ENCODE measurements at regions not wholly inside any gene's neighbourhood (a gene's known extent, or its start where the extent isn't known, plus 50 kb on each side); places are given as distances from the start of the nearest gene placed in this dataset.
"Not testable (repeated sequence)": the region's sequence is repeated elsewhere in the genome, so short reads cannot be mapped to it uniquely, and the experiment has no call there.

DNA sequence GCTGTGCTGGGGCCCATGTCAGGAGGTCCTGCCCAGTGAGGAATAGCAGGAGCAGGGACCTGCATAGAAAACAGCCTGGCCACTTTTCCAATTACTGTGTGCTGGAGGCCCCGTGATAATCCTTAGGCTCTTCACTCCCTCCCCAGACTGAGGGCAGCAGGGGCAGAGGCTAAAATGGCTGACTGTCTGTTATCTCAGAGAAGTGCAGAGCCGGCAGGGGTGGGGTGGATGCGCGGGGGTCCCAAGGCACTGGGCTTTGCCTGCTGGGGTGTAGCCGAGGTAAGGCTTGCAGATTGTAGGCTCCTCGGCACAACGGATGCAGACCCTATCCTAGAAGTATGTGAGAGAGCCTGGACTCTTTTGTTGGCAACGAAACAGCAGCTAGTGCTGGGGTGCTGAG, 1064.1 kb downstream of the OLFM4 start:
- H3K4me1 Mint-ChIP-seq (ENCODE audit: low read depth): no peaks in the 10 kb centered on the region
- no peaks in the 10 kb centered on the region for H3K27me3 Mint-ChIP-seq (ENCODE audit: insufficient read depth)
- no peak overlapping the region for H3K27ac Mint-ChIP-seq
- H3K36me3 Mint-ChIP-seq (ENCODE audit: low read depth): no peaks in the 10 kb centered on the region
- DNase-seq (ENCODE audit: low spot score): no peak
- H3K9me3 Mint-ChIP-seq: peaks cover 7% of the 10 kb centered on the region
- no peak overlapping the region for H3K4me3 Mint-ChIP-seq
- intact Hi-C loops (cut with micrococcal nuclease): no loop called here

DNA sequence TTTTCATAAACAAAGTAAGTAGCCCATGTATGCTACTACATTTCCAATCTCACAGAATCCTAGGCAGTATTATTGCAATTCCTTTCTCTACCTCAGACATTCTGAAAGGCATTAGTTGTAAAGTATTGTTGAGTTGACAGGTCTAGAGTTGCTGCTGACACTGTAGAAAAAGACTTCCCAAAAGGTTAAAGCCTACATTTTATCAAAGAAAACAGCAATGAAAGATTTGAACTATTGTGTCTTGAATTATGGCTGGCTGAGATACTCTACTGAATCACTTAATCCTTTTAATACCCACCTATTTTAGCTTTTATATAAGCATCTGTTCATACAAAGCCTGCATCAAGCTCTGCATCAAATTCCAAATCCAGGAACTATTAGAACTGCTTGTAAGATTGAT, 1082.0 kb downstream of the OLFM4 start:
- DNase-seq (ENCODE audit: low spot score): no peak
- intact Hi-C loops (cut with micrococcal nuclease): no loop called here
- H3K4me1 Mint-ChIP-seq (ENCODE audit: low read depth): no peaks in the 10 kb centered on the region
- H3K36me3 Mint-ChIP-seq (ENCODE audit: low read depth): no peaks in the 10 kb centered on the region
- no peaks in the 10 kb centered on the region for H3K27me3 Mint-ChIP-seq (ENCODE audit: insufficient read depth)
- H3K9me3 Mint-ChIP-seq: peaks cover 13% of the 10 kb centered on the region
- no peak overlapping the region for H3K27ac Mint-ChIP-seq
- no peak overlapping the region for H3K4me3 Mint-ChIP-seq

DNA sequence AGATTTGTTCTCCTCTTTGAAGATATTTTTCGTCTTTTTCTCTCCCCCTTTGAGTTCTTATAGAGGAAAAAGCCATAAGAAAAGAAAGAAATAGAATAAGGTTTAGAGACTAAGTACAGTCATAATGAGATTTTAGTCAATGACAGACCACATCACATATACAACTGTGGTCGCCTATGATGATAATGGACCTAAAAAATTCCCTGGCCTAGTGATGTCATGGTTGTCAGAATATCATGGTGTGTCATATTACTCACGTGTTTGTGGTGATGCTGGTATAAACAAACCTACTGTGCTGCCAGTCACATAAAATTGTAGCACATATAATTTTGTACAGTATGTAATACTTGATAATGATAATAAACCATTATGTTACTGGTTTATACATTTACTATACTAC, 1096.1 kb downstream of the OLFM4 start:
- Mint-ChIP-seq H3K27ac (no peak overlapping the region), H3K9me3 (peaks cover 31% of the 10 kb centered on the region), H3K4me3 (no peak overlapping the region), H3K4me1 (ENCODE audit: low read depth) (no peaks in the 10 kb centered on the region), H3K36me3 (ENCODE audit: low read depth) (no peaks in the 10 kb centered on the region), H3K27me3 (ENCODE audit: insufficient read depth) (no peaks in the 10 kb centered on the region)
- no peak for DNase-seq (ENCODE audit: low spot score)
- intact Hi-C loops (cut with micrococcal nuclease): no loop called here

DNA sequence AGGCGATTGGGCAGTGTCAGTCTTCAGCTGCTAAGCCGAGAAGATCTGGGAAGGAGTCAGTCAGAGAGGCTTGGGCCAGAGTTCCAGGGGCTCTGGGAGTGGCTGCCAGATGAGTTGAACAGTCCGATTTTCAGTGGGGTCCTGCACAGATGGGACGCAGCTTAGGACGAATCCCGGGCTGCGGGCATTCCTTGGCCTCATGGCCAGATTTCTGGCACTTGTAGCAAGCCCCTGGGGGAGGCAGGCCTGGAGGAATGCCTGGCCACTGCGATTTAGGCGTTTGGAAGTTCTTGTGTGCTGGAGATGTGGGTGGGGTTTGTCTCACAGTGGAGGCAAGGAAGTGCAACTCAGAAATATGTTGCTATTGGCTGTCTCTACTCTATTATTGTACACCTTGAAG, 1102.3 kb downstream of the OLFM4 start:
- H3K27ac Mint-ChIP-seq; H3K36me3 Mint-ChIP-seq (ENCODE audit: low read depth); H3K4me1 Mint-ChIP-seq (ENCODE audit: low read depth); intact Hi-C loops (cut with micrococcal nuclease); H3K27me3 Mint-ChIP-seq (ENCODE audit: insufficient read depth); H3K4me3 Mint-ChIP-seq; DNase-seq (ENCODE audit: low spot score): not testable (repeated sequence)
- H3K9me3 Mint-ChIP-seq: peaks cover 50% of the 10 kb centered on the region

DNA sequence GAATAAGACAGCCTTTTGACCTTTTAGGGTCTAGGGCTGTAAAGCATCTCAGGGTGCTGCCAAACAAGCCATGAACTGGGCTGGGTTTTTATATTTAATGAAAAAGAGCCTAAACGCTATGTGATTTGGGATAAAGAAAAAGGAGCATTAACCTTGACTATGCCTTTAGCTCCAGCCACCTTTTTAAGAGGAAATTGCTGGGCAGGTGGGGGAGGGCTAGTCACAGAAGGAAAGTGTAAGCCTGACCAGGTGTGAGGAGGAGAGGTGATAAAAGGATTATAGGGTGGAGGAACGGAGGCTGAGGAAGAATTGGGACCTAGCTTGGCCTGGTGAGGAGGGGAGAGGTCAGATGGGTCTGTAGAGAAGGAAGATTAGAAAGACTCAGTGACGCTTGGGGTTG, 1102.8 kb downstream of the OLFM4 start:
- DNase-seq (ENCODE audit: low spot score); H3K36me3 Mint-ChIP-seq (ENCODE audit: low read depth); H3K27me3 Mint-ChIP-seq (ENCODE audit: insufficient read depth); H3K4me1 Mint-ChIP-seq (ENCODE audit: low read depth); H3K27ac Mint-ChIP-seq; H3K4me3 Mint-ChIP-seq; intact Hi-C loops (cut with micrococcal nuclease): not testable (repeated sequence)
- peaks cover 50% of the 10 kb centered on the region for H3K9me3 Mint-ChIP-seq

DNA sequence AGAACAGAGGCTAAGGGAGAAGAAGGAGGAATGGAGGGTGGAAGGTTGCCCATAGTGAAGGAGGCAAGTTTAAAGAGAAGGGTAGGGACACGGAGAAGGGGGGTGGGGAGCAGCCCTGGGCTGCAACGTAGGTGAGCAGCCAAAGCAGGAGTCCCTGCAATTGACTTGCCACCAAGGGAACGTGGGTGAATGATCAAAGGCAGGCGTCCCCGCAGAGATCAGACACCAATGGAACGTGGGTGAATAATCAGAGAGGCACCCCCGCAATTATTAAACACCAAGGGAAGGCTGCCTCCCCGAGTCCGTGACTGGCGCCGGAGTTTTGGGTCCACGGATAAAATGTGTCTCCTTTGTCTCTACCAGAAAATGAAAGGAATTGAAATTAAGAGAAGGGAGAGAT, 1103.5 kb downstream of the OLFM4 start:
- DNase-seq (ENCODE audit: low spot score); H3K4me3 Mint-ChIP-seq; H3K36me3 Mint-ChIP-seq (ENCODE audit: low read depth); H3K27me3 Mint-ChIP-seq (ENCODE audit: insufficient read depth); intact Hi-C loops (cut with micrococcal nuclease); H3K27ac Mint-ChIP-seq; H3K4me1 Mint-ChIP-seq (ENCODE audit: low read depth): not testable (repeated sequence)
- H3K9me3 Mint-ChIP-seq: peaks cover 52% of the 10 kb centered on the region

DNA sequence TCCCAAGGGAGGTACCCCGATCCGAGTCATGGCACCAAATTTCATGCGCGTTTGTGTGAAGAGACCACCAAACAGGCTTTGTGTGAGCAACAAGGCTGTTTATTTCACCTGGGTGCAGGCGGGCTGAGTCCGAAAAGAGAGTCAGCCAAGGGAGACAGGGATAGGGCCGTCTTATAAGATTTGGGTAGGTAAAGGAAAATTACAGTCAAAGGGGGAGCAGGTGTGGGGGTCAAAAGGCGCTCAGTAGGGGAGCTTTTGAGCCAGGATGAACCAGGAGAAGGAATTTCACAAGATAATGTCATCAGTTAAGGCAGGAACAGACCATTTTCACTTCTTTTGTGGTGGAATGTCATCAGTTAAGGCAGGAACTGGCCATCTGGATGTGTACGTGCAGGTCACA, 1104.1 kb downstream of the OLFM4 start:
- H3K27me3 Mint-ChIP-seq (ENCODE audit: insufficient read depth); H3K4me1 Mint-ChIP-seq (ENCODE audit: low read depth); H3K4me3 Mint-ChIP-seq; H3K36me3 Mint-ChIP-seq (ENCODE audit: low read depth); intact Hi-C loops (cut with micrococcal nuclease); H3K27ac Mint-ChIP-seq; DNase-seq (ENCODE audit: low spot score): not testable (repeated sequence)
- peaks cover 51% of the 10 kb centered on the region for H3K9me3 Mint-ChIP-seq

DNA sequence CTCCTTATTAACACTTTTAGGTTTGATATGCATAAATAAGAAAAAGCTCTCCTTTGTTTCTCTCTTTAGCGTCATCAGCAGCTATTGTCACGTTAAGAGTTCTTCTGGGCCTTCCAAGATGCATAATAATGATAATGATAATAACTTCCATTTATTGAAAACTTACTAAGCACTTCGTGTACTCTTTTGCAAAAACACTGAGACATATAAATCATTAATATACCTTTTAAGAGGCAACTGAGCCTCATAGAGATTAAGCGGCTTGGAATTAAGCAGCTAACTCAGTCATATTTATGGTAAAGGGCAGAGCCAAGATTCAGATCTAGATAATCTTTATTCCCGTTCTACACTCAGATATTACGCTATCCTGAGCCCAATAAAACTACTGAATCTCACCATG, 1105.1 kb downstream of the OLFM4 start:
- H3K36me3 Mint-ChIP-seq (ENCODE audit: low read depth): no peaks in the 10 kb centered on the region
- intact Hi-C loops (cut with micrococcal nuclease): no loop called here
- no peak for DNase-seq (ENCODE audit: low spot score)
- H3K27ac Mint-ChIP-seq: no peak overlapping the region
- no peaks in the 10 kb centered on the region for H3K27me3 Mint-ChIP-seq (ENCODE audit: insufficient read depth)
- H3K4me3 Mint-ChIP-seq: no peak overlapping the region
- no peaks in the 10 kb centered on the region for H3K4me1 Mint-ChIP-seq (ENCODE audit: low read depth)
- H3K9me3 Mint-ChIP-seq: peaks cover 43% of the 10 kb centered on the region

DNA sequence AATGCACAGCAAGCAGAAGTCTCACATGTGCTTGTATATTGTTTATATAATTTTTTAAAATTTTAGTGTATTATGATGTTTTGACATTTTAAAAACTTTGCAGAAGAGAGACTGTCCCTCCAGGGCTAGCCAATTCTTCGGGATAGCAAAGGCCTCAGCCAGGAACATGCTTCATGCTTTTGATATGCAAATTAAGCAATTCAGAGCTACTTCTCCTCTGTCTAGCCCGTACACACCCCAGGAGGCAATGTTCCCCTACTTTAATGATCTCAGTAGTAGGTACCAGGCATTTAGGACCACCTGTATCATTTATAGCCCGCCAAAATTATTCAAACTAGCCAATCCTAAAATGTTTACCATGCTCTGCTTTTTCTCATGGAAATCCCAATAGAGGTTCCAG, 1116.2 kb downstream of the OLFM4 start:
- H3K4me3 Mint-ChIP-seq: no peak overlapping the region
- intact Hi-C loops (cut with micrococcal nuclease): no loop called here
- H3K9me3 Mint-ChIP-seq: peaks cover 11% of the 10 kb centered on the region
- no peak for DNase-seq (ENCODE audit: low spot score)
- H3K36me3 Mint-ChIP-seq (ENCODE audit: low read depth): no peaks in the 10 kb centered on the region
- no peaks in the 10 kb centered on the region for H3K27me3 Mint-ChIP-seq (ENCODE audit: insufficient read depth)
- H3K27ac Mint-ChIP-seq: no peak overlapping the region
- no peaks in the 10 kb centered on the region for H3K4me1 Mint-ChIP-seq (ENCODE audit: low read depth)

DNA sequence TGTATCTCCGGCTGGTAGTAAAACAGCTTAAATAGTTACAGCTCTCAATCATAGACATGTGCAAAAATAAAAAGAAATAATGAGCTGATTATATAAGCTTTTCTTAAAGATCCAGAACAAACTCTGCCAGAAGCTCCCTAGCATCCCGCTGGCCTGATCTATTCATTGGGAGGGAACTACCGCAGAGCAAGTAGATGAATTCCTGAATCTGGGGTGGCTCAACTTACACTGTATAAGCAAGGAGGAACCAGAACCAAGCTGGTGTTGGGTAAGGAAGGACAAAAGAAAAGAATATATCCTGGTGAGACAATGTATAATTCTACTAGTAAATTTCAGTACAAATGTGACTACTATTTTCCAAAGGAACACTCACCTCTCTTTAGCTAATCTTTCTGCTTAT, 1122.2 kb downstream of the OLFM4 start:
- H3K27ac Mint-ChIP-seq: no peak overlapping the region
- H3K9me3 Mint-ChIP-seq: peaks cover 3% of the 10 kb centered on the region
- H3K4me3 Mint-ChIP-seq: no peak overlapping the region
- no peaks in the 10 kb centered on the region for H3K36me3 Mint-ChIP-seq (ENCODE audit: low read depth)
- no peaks in the 10 kb centered on the region for H3K27me3 Mint-ChIP-seq (ENCODE audit: insufficient read depth)
- intact Hi-C loops (cut with micrococcal nuclease): no loop called here
- H3K4me1 Mint-ChIP-seq (ENCODE audit: low read depth): no peaks in the 10 kb centered on the region
- no peak for DNase-seq (ENCODE audit: low spot score)

DNA sequence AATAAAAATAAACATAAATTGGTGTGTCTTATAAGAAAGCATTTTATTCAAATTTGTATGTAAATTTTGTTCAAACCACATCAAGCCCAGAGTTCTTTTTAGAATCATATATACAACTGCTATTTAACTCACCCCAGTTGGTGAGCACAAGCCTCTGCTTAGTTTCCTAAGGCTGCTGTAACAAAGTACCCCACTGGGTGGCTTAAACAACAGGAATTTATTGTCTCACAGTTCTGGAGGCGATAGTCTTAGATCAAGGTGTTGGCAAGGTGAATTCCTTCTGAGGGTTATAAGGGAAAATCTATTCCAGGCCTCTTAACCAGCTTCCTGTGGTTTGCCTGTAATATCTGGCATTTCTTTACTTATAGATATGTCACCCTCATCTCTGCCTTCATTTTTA, 1133.5 kb downstream of the OLFM4 start:
- Mint-ChIP-seq H3K4me1 (ENCODE audit: low read depth) (no peaks in the 10 kb centered on the region), H3K9me3 (peaks cover 16% of the 10 kb centered on the region), H3K4me3 (no peak overlapping the region), H3K27me3 (ENCODE audit: insufficient read depth) (no peaks in the 10 kb centered on the region), H3K36me3 (ENCODE audit: low read depth) (no peaks in the 10 kb centered on the region), H3K27ac (no peak overlapping the region)
- intact Hi-C loops (cut with micrococcal nuclease): no loop called here
- no peak for DNase-seq (ENCODE audit: low spot score)

DNA sequence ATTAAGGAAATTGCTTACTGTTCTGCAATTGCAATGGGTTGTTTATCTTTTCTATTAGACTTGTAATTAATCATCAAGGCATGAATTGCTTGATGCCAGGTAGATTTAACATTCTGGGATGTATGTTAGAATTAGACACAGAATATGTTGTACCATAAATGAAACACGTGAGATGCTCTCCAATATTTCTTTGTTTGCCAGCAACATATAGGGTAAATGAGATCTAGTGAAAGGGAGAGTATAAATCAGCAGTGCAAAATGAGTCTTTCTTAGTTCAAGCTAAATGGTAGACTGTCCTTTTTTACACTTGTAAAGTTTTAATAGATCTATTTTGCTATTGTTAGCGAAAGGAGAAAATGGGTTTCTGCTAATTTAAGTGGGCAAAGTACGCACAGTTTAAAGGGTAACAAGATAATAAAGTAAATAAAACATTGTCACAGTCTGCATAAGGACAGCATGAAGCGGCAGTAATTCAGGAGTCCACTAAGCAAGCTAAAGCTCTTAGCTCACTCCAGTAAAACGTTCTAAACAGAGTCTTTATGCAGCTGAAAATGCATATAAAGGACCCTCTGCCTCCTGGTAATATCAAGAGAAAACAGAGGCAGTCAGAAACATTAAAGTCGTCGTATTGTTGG, 1137.1 kb downstream of the OLFM4 start:
- no peak for DNase-seq (ENCODE audit: low spot score)
- Mint-ChIP-seq H3K9me3 (peaks cover 13% of the 10 kb centered on the region), H3K27ac (no peak overlapping the region), H3K27me3 (ENCODE audit: insufficient read depth) (no peaks in the 10 kb centered on the region), H3K4me1 (ENCODE audit: low read depth) (no peaks in the 10 kb centered on the region), H3K36me3 (ENCODE audit: low read depth) (no peaks in the 10 kb centered on the region), H3K4me3 (no peak overlapping the region)
- intact Hi-C loops (cut with micrococcal nuclease): no loop called here

DNA sequence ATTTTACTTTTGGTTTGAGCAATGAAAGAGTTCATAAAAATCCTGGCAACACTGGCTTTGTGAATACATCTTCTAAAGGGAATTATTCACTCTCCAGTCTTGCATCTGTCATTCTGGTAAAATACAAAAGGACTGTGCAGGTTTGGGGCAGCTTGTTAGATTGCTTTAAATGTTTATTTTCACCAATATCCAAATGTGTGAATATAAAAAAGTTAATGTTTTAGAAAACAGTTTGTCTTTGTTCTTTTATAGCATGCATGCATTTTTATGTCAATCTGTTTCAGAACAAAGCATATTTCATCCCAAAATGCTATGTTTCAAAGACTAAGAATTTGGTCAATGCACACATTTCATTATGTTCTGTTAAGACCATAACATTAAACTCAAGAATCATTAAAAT, 1145.4 kb downstream of the OLFM4 start:
- no peak for DNase-seq (ENCODE audit: low spot score)
- no peak overlapping the region for H3K27ac Mint-ChIP-seq
- intact Hi-C loops (cut with micrococcal nuclease): no loop called here
- no peak overlapping the region for H3K4me3 Mint-ChIP-seq
- no peaks in the 10 kb centered on the region for H3K4me1 Mint-ChIP-seq (ENCODE audit: low read depth)
- H3K9me3 Mint-ChIP-seq: peaks cover 13% of the 10 kb centered on the region
- no peaks in the 10 kb centered on the region for H3K27me3 Mint-ChIP-seq (ENCODE audit: insufficient read depth)
- no peaks in the 10 kb centered on the region for H3K36me3 Mint-ChIP-seq (ENCODE audit: low read depth)

DNA sequence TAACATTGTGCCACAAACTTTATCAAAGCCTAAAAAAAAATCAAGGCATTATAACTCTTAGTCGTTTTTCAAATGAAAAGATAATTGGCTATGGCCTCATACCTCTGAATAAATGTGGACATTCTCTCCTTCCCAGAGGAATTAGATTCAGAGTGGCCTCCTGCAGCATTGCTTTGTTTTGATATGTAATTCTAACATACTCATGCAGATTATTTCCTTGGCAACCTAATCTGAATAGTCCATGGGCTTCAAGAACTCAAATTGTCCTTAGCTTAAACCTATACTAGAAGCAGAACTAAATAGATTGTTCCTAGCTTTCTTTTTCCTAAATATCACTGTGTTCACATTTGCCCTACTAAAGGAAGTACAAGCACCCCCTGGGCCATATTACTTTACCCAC, 1146.9 kb downstream of the OLFM4 start:
- Mint-ChIP-seq H3K4me3 (no peak overlapping the region), H3K9me3 (peaks cover 8% of the 10 kb centered on the region), H3K27ac (no peak overlapping the region), H3K27me3 (ENCODE audit: insufficient read depth) (no peaks in the 10 kb centered on the region), H3K36me3 (ENCODE audit: low read depth) (no peaks in the 10 kb centered on the region), H3K4me1 (ENCODE audit: low read depth) (no peaks in the 10 kb centered on the region)
- intact Hi-C loops (cut with micrococcal nuclease): no loop called here
- no peak for DNase-seq (ENCODE audit: low spot score)
